Astrocyte (in vitro differentiated cells and primary cell): ENCODE measurements at regions not wholly inside any gene's neighbourhood (a gene's known extent, or its start where the extent isn't known, plus 50 kb on each side); places are given as distances from the start of the nearest gene placed in this dataset.
"Not testable (repeated sequence)": the region's sequence is repeated elsewhere in the genome, so short reads cannot be mapped to it uniquely, and the experiment has no call there.

ENCODE experiments used
- DNase-seq: peaks from one replicate; pipeline ENCODE4 v3.0.0-alpha.2; 2010; ENCODE audit warnings: low read depth
- FAIRE-seq: peaks from 2 replicates; lab custom pipeline; 2011; peaks lifted over from hg19 to GRCh38; lab: Jason Lieb, UNC
- H2AFZ ChIP-seq: 2 replicates; pipeline ENCODE4 v1.6.0; 2012; ENCODE audit warnings: low read depth, low read length, inconsistent platforms
- H3K27ac ChIP-seq: 2 replicates; pipeline ENCODE4 v1.5.1; 2011; ENCODE audit warnings: low read depth, low read length, inconsistent platforms
- H3K27me3 ChIP-seq: 2 replicates; pipeline ENCODE4 v1.6.0; 2011; ENCODE audit warnings: low read length, inconsistent platforms; ENCODE audit not compliant: insufficient read depth
- H3K36me3 ChIP-seq: 2 replicates; pipeline ENCODE4 v1.5.1; 2011; ENCODE audit warnings: low read length, inconsistent platforms; ENCODE audit not compliant: insufficient read depth
- H3K4me1 ChIP-seq: 2 replicates; pipeline ENCODE4 v1.5.1; 2011; ENCODE audit warnings: low read length, inconsistent platforms; ENCODE audit not compliant: insufficient read depth
- H3K4me2 ChIP-seq: 2 replicates; pipeline ENCODE4 v1.6.0; 2012; ENCODE audit warnings: low read length, inconsistent platforms
- H3K4me3 ChIP-seq: 2 replicates; pipeline ENCODE4 v1.5.1; 2011; ENCODE audit warnings: low read depth, mild to moderate bottlenecking, low read length, inconsistent platforms; ENCODE audit not compliant: insufficient read depth
- H3K79me2 ChIP-seq: 2 replicates; pipeline ENCODE4 v1.6.0; 2012; ENCODE audit warnings: mild to moderate bottlenecking, low read length, inconsistent platforms; ENCODE audit not compliant: insufficient read depth
- H3K9ac ChIP-seq: 2 replicates; pipeline ENCODE4 v1.6.0; 2012; ENCODE audit warnings: mild to moderate bottlenecking, low read length, inconsistent platforms
- H3K9me3 ChIP-seq: 2 replicates; pipeline ENCODE4 v1.5.1; 2012; ENCODE audit warnings: low read depth, mild to moderate bottlenecking, low read length, inconsistent platforms; ENCODE audit not compliant: insufficient read depth
- H4K20me1 ChIP-seq: 2 replicates; pipeline ENCODE4 v1.6.0; 2012; ENCODE audit warnings: low read length, inconsistent platforms; ENCODE audit not compliant: insufficient read depth
- H3K27ac Mint-ChIP-seq: one replicate; pipeline ENCODE4 v1.8.0; 2021; ENCODE audit warnings: mild to moderate bottlenecking, mixed read lengths; ENCODE audit not compliant: unreplicated experiment
- H3K27me3 Mint-ChIP-seq: one replicate; pipeline ENCODE4 v1.8.0; 2021; ENCODE audit warnings: low read depth, mixed read lengths; ENCODE audit not compliant: unreplicated experiment
- H3K36me3 Mint-ChIP-seq: one replicate; pipeline ENCODE4 v1.8.0; 2021; ENCODE audit warnings: low read depth, mixed read lengths; ENCODE audit not compliant: unreplicated experiment
- H3K4me1 Mint-ChIP-seq: one replicate; pipeline ENCODE4 v1.8.0; 2021; ENCODE audit warnings: low read depth, mixed read lengths; ENCODE audit not compliant: unreplicated experiment
- H3K4me3 Mint-ChIP-seq: one replicate; pipeline ENCODE4 v1.8.0; 2021; ENCODE audit warnings: mild to moderate bottlenecking, moderate library complexity, mixed read lengths; ENCODE audit not compliant: unreplicated experiment
- H3K9me3 Mint-ChIP-seq: one replicate; pipeline ENCODE4 v1.8.0; 2021; ENCODE audit warnings: mild to moderate bottlenecking, mixed read lengths; ENCODE audit not compliant: unreplicated experiment
- CTCF ChIP-seq: IDR thresholded peaks from 2 replicates; pipeline ENCODE4 v1.5.1; 2011; ENCODE audit warnings: low read depth, mild to moderate bottlenecking, inconsistent platforms, low read length, moderate library complexity; ENCODE audit not compliant: insufficient read depth
- EZH2 ChIP-seq: IDR thresholded peaks from 2 replicates; pipeline ENCODE4 v1.6.1; 2012; ENCODE audit warnings: mild to moderate bottlenecking, low read length, inconsistent platforms; ENCODE audit not compliant: insufficient read depth

DNA sequence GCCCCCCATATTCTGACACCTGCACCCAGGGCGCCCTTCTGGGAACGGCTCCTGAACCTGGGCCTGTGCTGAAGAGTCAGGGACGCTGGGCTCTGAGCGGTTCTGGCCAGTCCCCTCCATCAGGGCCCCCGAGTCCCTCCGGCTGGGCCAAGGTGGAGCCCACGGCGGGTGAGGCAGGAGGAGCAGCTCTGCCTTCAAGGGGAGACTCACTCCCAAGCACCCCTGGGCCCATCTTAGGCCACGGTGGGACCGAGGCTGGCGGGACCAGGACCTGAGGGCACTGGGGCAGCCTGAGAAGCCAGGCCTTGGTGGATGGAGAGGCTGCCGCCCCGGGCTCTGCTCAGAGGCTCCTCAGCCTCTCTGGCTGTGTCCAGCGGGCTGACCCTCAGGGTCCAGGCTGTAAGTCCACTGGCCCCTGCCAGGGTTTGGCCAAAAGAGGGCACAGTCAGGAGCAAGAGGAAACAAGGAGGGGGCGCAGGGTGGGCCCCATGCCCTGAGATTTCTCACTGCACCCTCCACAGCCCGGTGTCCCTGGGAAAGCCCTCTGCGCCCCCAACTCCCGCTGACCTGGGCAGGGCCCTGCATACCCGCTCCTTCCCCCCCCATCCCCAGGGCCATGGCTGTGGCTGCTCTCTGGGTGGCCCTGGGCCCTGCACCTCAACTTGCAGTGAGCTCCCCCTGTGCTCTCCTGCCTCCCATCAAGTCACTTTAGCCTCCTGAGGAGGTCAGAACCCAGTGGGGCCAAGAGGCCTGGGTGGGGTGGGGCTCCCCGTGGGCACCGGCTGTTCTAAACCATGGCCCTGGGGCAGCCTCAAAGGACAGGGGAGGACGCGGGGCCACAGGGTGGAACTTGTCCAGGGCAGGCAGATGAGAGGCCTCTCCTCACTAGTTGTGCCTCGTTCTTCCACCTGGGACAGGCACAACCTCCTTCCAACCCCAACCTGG, 266.4 kb upstream of the SFSWAP start:
- no peak overlapping the region for H3K4me2 ChIP-seq
- Mint-ChIP-seq H3K27ac (no peak overlapping the region), H3K36me3 (no peaks in the 10 kb centered on the region), H3K27me3 (peaks cover 18% of the 10 kb centered on the region), H3K4me3 (no peak overlapping the region), H3K9me3 (no peaks in the 10 kb centered on the region), H3K4me1 (no peaks in the 10 kb centered on the region)
- no peaks in the 10 kb centered on the region for H3K4me1 ChIP-seq
- FAIRE-seq (no peak), DNase-seq (no peak)
- H3K9ac ChIP-seq = no peak overlapping the region
- no peak overlapping the region for H2AFZ ChIP-seq
- H3K4me3 ChIP-seq = no peak overlapping the region
- no peak for TF ChIP-seq CTCF
- no peak for TF ChIP-seq EZH2
- H3K79me2 ChIP-seq = no peaks in the 10 kb centered on the region
- no peaks in the 10 kb centered on the region for H3K9me3 ChIP-seq
- no peaks in the 10 kb centered on the region for H4K20me1 ChIP-seq
- no peaks in the 10 kb centered on the region for H3K27me3 ChIP-seq
- no peak overlapping the region for H3K27ac ChIP-seq
- H3K36me3 ChIP-seq = no peaks in the 10 kb centered on the region

DNA sequence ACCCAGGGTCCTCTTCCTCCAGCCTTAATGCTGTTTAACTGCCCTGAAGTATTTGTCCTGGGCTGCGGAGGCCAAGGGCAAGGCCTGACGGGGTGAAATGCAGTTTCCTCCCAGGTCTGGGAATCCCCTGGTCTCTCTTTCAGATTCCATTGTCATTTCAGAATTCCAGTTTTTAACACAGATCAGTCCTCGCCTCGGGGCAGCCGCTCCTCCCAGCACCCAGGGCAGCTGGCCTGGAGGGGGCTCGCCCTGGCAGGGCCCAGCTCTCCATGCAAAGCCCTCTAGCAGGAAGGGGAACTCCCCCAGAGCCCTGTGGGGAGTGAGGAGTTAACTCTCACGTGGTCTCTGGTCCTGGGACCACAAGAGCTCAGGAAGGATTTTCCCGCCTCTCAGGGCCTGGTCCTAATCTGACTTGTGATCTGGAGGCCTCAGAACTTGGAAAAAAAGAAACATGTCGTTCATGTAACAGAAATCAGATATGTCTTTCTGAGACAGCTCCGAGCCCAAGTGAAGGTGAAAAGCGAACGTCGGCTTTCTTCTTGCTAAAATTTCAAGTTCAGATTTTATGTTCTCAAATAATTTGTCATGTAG, 265.6 kb upstream of the SFSWAP start:
- no peak overlapping the region for H3K27ac ChIP-seq
- Mint-ChIP-seq H3K36me3 (no peaks in the 10 kb centered on the region), H3K4me3 (no peak overlapping the region), H3K4me1 (no peaks in the 10 kb centered on the region), H3K9me3 (no peaks in the 10 kb centered on the region), H3K27ac (no peak overlapping the region), H3K27me3 (peaks cover 18% of the 10 kb centered on the region)
- no peaks in the 10 kb centered on the region for H3K79me2 ChIP-seq
- H3K4me2 ChIP-seq = no peak overlapping the region
- H4K20me1 ChIP-seq = no peaks in the 10 kb centered on the region
- no peak overlapping the region for H3K4me3 ChIP-seq
- TF ChIP-seq EZH2 = no peak
- TF ChIP-seq CTCF = no peak
- H3K9ac ChIP-seq = no peak overlapping the region
- no peaks in the 10 kb centered on the region for H3K27me3 ChIP-seq
- no peak overlapping the region for H2AFZ ChIP-seq
- H3K9me3 ChIP-seq = no peaks in the 10 kb centered on the region
- H3K36me3 ChIP-seq = no peaks in the 10 kb centered on the region
- DNase-seq (no peak), FAIRE-seq (no peak)
- no peaks in the 10 kb centered on the region for H3K4me1 ChIP-seq

- no peak overlapping the region for H3K4me3 Mint-ChIP-seq
- peaks cover 18% of the 10 kb centered on the region for H3K27me3 Mint-ChIP-seq
- DNase-seq (no peak), FAIRE-seq (no peak)
- Histone ChIP-seq H3K27me3 (no peaks in the 10 kb centered on the region), H3K9me3 (no peaks in the 10 kb centered on the region), H3K79me2 (no peaks in the 10 kb centered on the region), H3K4me1 (no peaks in the 10 kb centered on the region), H2AFZ (no peak overlapping the region), H3K4me2 (no peak overlapping the region), H3K36me3 (no peaks in the 10 kb centered on the region), H3K27ac (no peak overlapping the region), H3K4me3 (no peak overlapping the region), H4K20me1 (no peaks in the 10 kb centered on the region), H3K9ac (no peak overlapping the region)
- H3K27ac Mint-ChIP-seq = no peak overlapping the region
- TF ChIP-seq EZH2 (no peak), CTCF (no peak)
- H3K36me3 Mint-ChIP-seq = no peaks in the 10 kb centered on the region
- no peaks in the 10 kb centered on the region for H3K4me1 Mint-ChIP-seq
- H3K9me3 Mint-ChIP-seq = no peaks in the 10 kb centered on the region
Measured at GRCh38 chr12:131445795-131446194, 265.1 kb upstream of the SFSWAP start.

GRCh38 chr12:131447636-131448035, 263.3 kb upstream of the SFSWAP start:
- not testable (repeated sequence) for H3K4me1 ChIP-seq, FAIRE-seq, H4K20me1 ChIP-seq, H3K4me3 Mint-ChIP-seq, H3K27ac Mint-ChIP-seq, DNase-seq, H2AFZ ChIP-seq, H3K9me3 ChIP-seq, H3K9ac ChIP-seq, H3K4me3 ChIP-seq, H3K27me3 ChIP-seq, H3K27ac ChIP-seq, H3K36me3 ChIP-seq, H3K79me2 ChIP-seq, H3K9me3 Mint-ChIP-seq, H3K36me3 Mint-ChIP-seq, H3K4me2 ChIP-seq, H3K4me1 Mint-ChIP-seq
- peaks cover 10% of the 10 kb centered on the region for H3K27me3 Mint-ChIP-seq
